Renal cortex interstitium (tissue), 11 donors: ENCODE measurements at regions not wholly inside any gene's neighbourhood (a gene's known extent, or its start where the extent isn't known, plus 50 kb on each side); places are given as distances from the start of the nearest gene placed in this dataset.
A peak's percentile ranks its signal among the peaks of the same experiment; 100 is the strongest.
"Not testable (repeated sequence)": the region's sequence is repeated elsewhere in the genome, so short reads cannot be mapped to it uniquely, and the experiment has no call there.

Experiments used
- DNase-seq, 11 donors: peaks; one replicate each; pipeline ENCODE4 v3.0.0-alpha.2; 2013; ENCODE audit warnings: low read depth in 9 of 11, low spot score in 4 of 11; ENCODE audit errors: extremely low read depth in 1 of 11

GRCh38 chr10:64196638-64197315, 675.6 kb downstream of the REEP3 start:
- DNase-seq, result no peak

GRCh38 chr10:64201936-64202335, 680.7 kb downstream of the REEP3 start:
- DNase-seq, result no peak

- not testable (repeated sequence) for DNase-seq
These were observed 683.3 kb downstream of the REEP3 start for GRCh38 chr10:64204504-64204903.

GRCh38 chr10:64206409-64206808, 685.2 kb downstream of the REEP3 start:
- no peak for DNase-seq

- DNase-seq, result peak in 2 of 11 donors; percentile 5 to 9
These were observed 688.4 kb downstream of the REEP3 start for GRCh38 chr10:64209561-64209960.

GRCh38 chr10:64210211-64210610, 689.0 kb downstream of the REEP3 start:
- no peak for DNase-seq

- DNase-seq, result no peak
These were observed 690.3 kb downstream of the REEP3 start for GRCh38 chr10:64211466-64211865.

- DNase-seq, result no peak
These were observed 693.9 kb downstream of the REEP3 start for GRCh38 chr10:64215088-64215487.

GRCh38 chr10:64219271-64220025, 698.2 kb downstream of the REEP3 start:
- no peak for DNase-seq

- no peak for DNase-seq
These were observed 713.3 kb downstream of the REEP3 start for GRCh38 chr10:64234489-64234888.

- no peak for DNase-seq
These were observed 736.5 kb downstream of the REEP3 start for GRCh38 chr10:64257704-64258103.

- no peak for DNase-seq
These were observed 739.9 kb downstream of the REEP3 start for GRCh38 chr10:64261092-64261491.

- no peak for DNase-seq
These were observed 740.5 kb downstream of the REEP3 start for GRCh38 chr10:64261676-64262075.

- DNase-seq, result no peak
These were observed 744.8 kb downstream of the REEP3 start for GRCh38 chr10:64265961-64266360.

- DNase-seq, result peak in 1 of 11 donors; percentile 0
These were observed 750.3 kb downstream of the REEP3 start for GRCh38 chr10:64271508-64271907.

GRCh38 chr10:64271983-64272382, 750.8 kb downstream of the REEP3 start:
- no peak for DNase-seq

GRCh38 chr10:64275001-64275400, 753.8 kb downstream of the REEP3 start:
- no peak for DNase-seq

GRCh38 chr10:64275774-64276173, 754.6 kb downstream of the REEP3 start:
- DNase-seq, result no peak

GRCh38 chr10:64277536-64277935, 756.3 kb downstream of the REEP3 start:
- DNase-seq, result no peak

- DNase-seq, result no peak
These were observed 762.4 kb downstream of the REEP3 start for GRCh38 chr10:64283621-64284020.

- DNase-seq, result no peak
These were observed 765.3 kb downstream of the REEP3 start for GRCh38 chr10:64286533-64286932.
